SKM-1 treated with dmso at 0.1 percent for 144 hours (cell line): ENCODE measurements at regions not wholly inside any gene's neighbourhood (a gene's known extent, or its start where the extent isn't known, plus 50 kb on each side); places are given as distances from the start of the nearest gene placed in this dataset.

Experiments
- DNase-seq: peaks from one replicate; lab custom pipeline; 2025; ENCODE audit not compliant: unreplicated experiment; lab: John Stamatoyannopoulos, UW

- DNase-seq: no peak
Measured at GRCh38 chr13:106917024-106917571, 349.2 kb upstream of the ARGLU1 start.

GRCh38 chr13:106916329-106916976 lies 348.5 kb upstream of the ARGLU1 start:
- DNase-seq: no peak

- no peak for DNase-seq
Measured at GRCh38 chr13:106915146-106915545, 347.2 kb upstream of the ARGLU1 start.

GRCh38 chr13:106911627-106912026 lies 343.7 kb upstream of the ARGLU1 start:
- no peak for DNase-seq

DNA sequence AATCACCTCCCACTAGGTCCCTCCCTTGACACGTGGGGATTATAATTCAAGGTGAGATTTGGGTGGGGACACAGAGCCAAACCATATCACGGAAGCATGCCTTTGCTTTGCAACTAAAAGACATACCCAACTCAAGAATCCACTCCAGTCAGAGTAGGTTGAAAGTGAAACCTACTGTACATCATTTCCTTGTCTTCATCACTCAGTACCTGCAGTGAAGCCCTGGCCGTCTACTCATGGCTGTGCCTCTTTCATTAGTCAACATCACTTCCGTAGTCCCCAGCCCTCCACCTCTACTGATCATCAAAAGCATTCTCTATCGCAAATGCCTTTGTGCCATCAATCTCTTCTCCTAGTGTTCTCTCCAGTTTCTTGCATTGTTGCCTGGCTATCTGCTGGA lies 343.1 kb upstream of the ARGLU1 start:
- DNase-seq: no peak

GRCh38 chr13:106906426-106906996 lies 338.6 kb upstream of the ARGLU1 start:
- DNase-seq: no peak

DNA sequence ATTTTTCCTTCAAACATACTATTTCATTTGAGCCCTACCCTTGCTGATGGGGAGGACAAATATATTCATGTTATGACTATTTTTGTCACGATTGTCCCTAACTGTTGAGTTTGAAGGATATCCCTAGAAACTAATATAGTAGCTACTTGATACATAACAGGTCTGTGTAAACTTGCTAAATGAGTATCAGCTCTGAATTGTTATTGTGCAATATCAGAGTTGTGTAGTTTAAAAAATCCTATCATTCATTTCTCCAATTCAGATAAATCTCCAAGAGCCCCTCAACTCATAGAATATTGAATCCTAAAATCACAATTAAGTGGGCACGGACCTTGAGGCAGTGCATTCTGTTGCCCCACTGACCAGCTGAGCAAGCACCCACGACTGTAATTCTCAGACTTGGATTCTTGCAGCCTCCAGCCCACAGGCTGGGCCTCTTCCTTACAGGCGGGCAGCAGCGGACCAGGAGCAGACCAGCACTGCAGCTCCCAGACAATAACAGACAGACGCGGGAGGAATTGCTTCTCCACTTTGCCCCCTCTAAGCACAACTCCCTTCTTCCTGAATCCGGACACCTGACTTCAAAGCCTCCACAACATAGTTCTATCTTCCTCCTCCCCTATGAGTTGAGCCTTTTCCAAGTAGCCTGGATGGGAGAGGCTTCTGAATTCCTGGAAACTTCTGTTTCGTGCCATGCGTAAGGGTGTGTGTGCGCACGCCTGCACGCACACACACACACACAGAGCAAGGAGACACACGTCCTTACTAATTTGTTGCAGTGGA lies 337.6 kb upstream of the ARGLU1 start:
- DNase-seq: no peak

DNA sequence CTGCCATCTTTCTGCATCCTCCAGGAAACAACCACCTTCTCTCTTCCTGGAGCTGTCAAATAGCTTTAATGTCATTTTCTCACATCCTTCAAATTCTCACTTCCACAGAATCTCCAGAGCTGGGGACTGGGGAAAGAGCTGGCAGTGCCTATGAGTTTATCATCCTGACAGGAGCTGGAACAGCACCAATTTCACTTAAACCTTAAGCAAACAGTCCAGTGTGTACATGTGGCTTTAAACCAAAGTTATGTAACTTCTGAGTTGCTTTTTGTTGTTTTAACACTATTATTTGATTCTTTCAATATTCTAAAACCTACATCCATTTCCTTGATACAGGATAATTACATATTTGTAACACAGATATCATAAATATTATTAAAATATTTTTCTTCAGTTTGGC lies 331.5 kb upstream of the ARGLU1 start:
- DNase-seq: no peak

GRCh38 chr13:106898231-106898630 lies 330.3 kb upstream of the ARGLU1 start:
- no peak for DNase-seq

- DNase-seq: no peak
Measured at GRCh38 chr13:106888148-106888547, 320.2 kb upstream of the ARGLU1 start.

- DNase-seq: no peak
Measured at GRCh38 chr13:106887686-106888085, 319.7 kb upstream of the ARGLU1 start.

DNA sequence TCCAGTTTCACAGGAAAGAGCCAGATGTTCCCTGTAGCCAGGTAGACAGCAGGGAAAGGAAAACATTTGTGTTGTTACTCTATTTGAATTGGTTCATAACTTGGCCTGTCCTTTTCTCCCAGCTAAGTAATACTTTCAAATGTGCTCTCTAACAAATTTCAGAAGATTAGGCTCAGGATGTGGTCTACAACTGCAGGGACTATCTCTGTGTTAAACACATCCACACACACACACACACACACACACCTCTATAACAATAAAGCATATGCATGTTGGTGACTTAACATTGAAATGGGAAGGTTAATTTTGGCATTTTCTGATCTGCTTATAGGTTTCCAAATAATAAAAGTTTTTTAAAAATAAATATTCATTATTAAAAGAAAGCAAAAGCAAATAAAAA lies 316.0 kb upstream of the ARGLU1 start:
- DNase-seq: no peak

DNA sequence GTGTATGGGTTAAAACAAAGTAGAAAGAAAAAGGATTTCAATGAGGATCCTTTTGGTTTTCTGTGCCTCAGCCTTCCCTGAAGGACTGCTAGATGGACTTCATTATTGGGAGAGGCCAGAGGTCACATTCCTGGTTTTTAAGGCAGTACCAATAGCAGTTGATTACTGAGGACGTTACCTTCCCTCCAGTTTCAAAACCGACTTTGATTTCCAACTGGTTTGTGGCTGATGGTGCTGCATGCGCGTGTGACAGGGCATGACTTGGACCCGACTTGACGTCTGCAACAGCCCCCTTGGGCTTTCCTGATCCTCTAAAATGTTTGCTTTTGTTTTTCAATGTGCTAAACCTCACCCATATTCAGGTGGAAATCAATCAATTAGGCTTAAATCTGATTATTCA lies 314.3 kb upstream of the ARGLU1 start:
- DNase-seq: no peak

DNA sequence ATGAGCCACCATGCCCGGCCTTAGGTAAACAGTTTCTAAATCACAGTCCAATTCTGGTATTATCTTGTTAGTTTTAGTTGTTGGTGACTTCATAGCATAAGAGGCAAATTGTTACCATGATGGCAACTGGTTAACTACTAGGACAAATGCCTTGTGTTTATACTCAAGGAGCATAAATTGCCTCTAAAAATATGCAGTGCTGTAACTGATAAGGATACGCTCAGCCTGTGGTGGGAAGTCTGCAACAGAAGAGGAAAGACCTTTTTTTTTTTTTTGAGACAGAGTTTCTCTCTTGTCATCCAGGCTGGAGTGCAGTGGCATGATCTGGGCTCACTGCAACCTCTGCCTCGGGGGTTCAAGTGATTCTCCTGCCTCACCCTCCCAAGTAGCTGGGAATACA lies 311.9 kb upstream of the ARGLU1 start:
- DNase-seq: no peak

DNA sequence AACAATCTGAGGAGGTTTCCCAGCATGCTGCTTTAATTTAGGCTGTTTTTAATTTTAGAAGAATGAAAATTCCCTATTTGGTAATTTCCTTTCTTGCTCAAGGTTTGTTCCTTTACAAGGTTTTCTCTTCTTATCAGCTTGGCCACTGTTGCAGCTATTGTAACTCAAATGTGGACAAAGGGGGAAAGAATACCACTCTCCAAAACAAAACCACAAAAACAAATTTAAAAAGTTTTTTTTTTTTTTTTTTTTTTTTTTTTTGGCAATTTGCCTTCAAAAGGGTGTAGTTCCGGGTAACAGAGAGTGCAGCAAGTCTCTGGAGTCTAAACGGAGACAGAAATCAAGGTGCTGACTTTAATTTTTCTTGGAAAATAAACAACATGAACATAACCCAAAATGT lies 306.4 kb upstream of the ARGLU1 start:
- DNase-seq: no peak

- no peak for DNase-seq
Measured at GRCh38 chr13:106873810-106874209, 305.9 kb upstream of the ARGLU1 start.

- DNase-seq: no peak
Measured at GRCh38 chr13:106867249-106867648, 299.3 kb upstream of the ARGLU1 start.

GRCh38 chr13:106865716-106866440 lies 297.9 kb upstream of the ARGLU1 start:
- DNase-seq: no peak

DNA sequence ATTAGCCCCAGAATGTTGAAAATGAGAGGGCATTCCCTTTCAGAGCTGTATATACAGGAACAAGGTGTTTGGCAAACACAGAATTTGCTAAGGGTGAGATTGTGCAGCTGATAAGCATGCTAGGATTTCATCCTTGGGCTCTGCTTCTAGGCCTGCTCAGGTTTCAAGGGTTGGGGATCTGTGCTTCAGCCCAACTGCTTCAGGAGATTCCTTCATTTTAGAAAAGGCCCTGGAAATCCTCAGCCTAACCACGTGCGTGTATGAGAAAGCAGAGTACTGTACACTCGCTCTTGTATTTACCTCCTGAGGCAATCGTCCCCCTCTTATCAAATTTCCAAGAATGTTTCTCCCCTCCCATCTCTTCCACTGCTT lies 291.6 kb upstream of the ARGLU1 start:
- DNase-seq: no peak

- no peak for DNase-seq
Measured at GRCh38 chr13:106858903-106859532, 291.1 kb upstream of the ARGLU1 start.

DNA sequence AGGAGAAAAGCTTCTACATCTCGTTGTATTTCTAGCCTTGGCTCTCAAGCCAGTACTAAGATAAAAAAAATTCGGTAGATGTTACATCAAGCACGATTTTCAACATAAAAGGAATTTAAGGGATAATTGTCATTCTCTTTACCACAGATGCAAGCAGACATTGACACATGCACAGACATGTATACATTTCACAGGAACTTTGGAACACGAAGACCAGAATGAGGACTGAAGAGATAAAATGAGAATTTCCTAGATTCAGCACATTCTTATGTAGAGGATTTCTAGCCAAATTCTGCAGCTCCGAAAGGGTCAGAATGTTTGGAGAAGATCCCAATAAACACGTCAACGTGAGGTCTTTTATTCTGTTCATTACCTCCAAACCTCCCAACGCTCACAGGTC lies 284.5 kb upstream of the ARGLU1 start:
- no peak for DNase-seq
